Choroid plexus epithelial cell (primary cell): ENCODE measurements at regions not wholly inside any gene's neighbourhood (a gene's known extent, or its start where the extent isn't known, plus 50 kb on each side); places are given as distances from the start of the nearest gene placed in this dataset.
"Not testable (repeated sequence)": the region's sequence is repeated elsewhere in the genome, so short reads cannot be mapped to it uniquely, and the experiment has no call there.

Source experiments
- DNase-seq: peaks from one replicate; pipeline ENCODE4 v3.0.0-alpha.2; 2010; ENCODE audit warnings: low read depth
- H3K4me3 ChIP-seq: 2 replicates; pipeline ENCODE4 v1.5.1; 2011; ENCODE audit warnings: low read depth, mild to moderate bottlenecking, control low read depth, low read length, moderate library complexity
- CTCF ChIP-seq: conservative IDR thresholded peaks from 2 replicates; pipeline ENCODE4 v1.5.1; 2011; ENCODE audit warnings: low read depth, mild to moderate bottlenecking, control low read depth, inconsistent platforms, low read length, moderate library complexity

GRCh38 chr19:40940771-40941170 lies 50.3 kb upstream of the CYP2B6 start:
- not testable (repeated sequence) for H3K4me3 ChIP-seq, DNase-seq

- H3K4me3 ChIP-seq, DNase-seq: not testable (repeated sequence)
Measured at GRCh38 chr19:40938007-40938406, 53.1 kb upstream of the CYP2B6 start.

GRCh38 chr19:40936755-40937154 lies 54.3 kb upstream of the CYP2B6 start:
- no peak overlapping the region for H3K4me3 ChIP-seq
- DNase-seq, result no peak
- TF ChIP-seq CTCF, result no peak

- DNase-seq, result no peak
- H3K4me3 ChIP-seq, result no peak overlapping the region
- TF ChIP-seq CTCF, result peak; percentile 17
Measured at GRCh38 chr19:40933025-40933424, 51.0 kb upstream of the CYP2A7 start.

- no peak for TF ChIP-seq CTCF
- no peak for DNase-seq
- H3K4me3 ChIP-seq, result no peak overlapping the region
Measured at GRCh38 chr19:40932008-40932959, 50.3 kb upstream of the CYP2A7 start.
